Spleen (tissue), 7 donors: ENCODE measurements at regions not wholly inside any gene's neighbourhood (a gene's known extent, or its start where the extent isn't known, plus 50 kb on each side); places are given as distances from the start of the nearest gene placed in this dataset.

Experiments used
- CTCF ChIP-seq, 11 experiments: fragments of 200-600 bp in 7 of 11; fragments of 450-650 bp in 4 of 11; sonication (generic) in 4 of 11; IDR thresholded peaks in 8 of 11; conservative IDR thresholded peaks in 3 of 11; 1 replicate in 7 of 11; 2 replicates in 4 of 11; pipeline versions ENCODE4 v1.4.0 to v1.8.0; 2016 to 2021; ENCODE audit warnings: antibody characterized with exemption in 11 of 11, inconsistent platforms in 4 of 11, mild to moderate bottlenecking in 1 of 11
- POLR2A ChIP-seq, 3 donors: fragments of 450-650 bp; IDR thresholded peaks; one replicate each; pipeline ENCODE4 v1.5.1; 2017; ENCODE audit warnings: antibody characterized with exemption in 3 of 3, mild to moderate bottlenecking in 1 of 3
- donor health status: DM: no; HTN: no; CAD: no; lungs with moderate emphysema.
- donor health status: DM: no; HTN: no; CAD: no.
- donor health status: DM: no; HTN: no; CAD: no.

DNA sequence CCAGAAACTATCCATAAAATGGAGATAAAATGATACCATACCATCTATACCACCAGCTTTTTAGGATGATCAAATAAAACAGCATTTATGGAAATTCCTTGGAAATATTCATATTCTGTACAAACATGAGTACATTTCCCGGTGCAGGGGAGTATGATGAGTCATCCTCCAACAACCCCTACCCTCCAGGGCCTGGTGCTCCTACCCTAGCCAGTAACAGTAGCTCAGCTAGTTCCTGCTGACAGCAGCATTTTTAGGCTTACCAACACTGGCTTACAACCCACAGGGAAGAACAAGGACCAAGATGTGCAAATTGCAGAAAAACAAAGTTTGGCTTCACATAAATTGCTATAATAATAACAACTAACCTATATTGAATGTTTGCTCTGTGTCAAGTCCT is 406.2 kb upstream of the CADM1 start:
- no peak for TF ChIP-seq POLR2A (IDR thresholded peaks at IDR 0.05)
- TF ChIP-seq CTCF (IDR thresholded peaks at IDR 0.05 in 8 of 11, conservative IDR thresholded peaks at IDR 0.05 in 3 of 11): no peak
